Psoas muscle (tissue), 7 donors: ENCODE measurements at regions not wholly inside any gene's neighbourhood (a gene's known extent, or its start where the extent isn't known, plus 50 kb on each side); places are given as distances from the start of the nearest gene placed in this dataset.

ENCODE experiments used
- ATAC-seq, 4 donors: fragments of 200-7000 bp; cut with Tn5 transposase; one replicate each; pipeline ENCODE4 v1.9.1; 2020; ENCODE audit warnings: moderate library complexity in 3 of 4, mild to moderate bottlenecking in 2 of 4
- DNase-seq, 2 donors: peaks; one replicate each; pipeline ENCODE4 v3.0.0-alpha.2; 2020
- H3K27ac ChIP-seq: fragments of 200-600 bp; one replicate; pipeline ENCODE4 v1.8.0; 2022
- H3K27me3 ChIP-seq, 3 donors: fragments of 200-600 bp in 1 of 3; one replicate each; pipeline versions ENCODE4 v1.6.1 to v1.8.0; 2013 to 2022; ENCODE audit warnings: low read length in 2 of 3, mild to moderate bottlenecking in 2 of 3, moderate library complexity in 1 of 3; ENCODE audit not compliant: insufficient read depth in 3 of 3
- H3K36me3 ChIP-seq, 2 donors: fragments of 200-600 bp in 1 of 2; one replicate each; pipeline versions ENCODE4 v1.6.1 to v1.8.0; 2013 to 2022; ENCODE audit warnings: low read depth in 1 of 2, mild to moderate bottlenecking in 1 of 2, moderate library complexity in 1 of 2; ENCODE audit not compliant: insufficient read depth in 1 of 2
- H3K4me1 ChIP-seq: fragments of 200-600 bp; one replicate; pipeline ENCODE4 v1.8.0; 2022
- H3K4me3 ChIP-seq: fragments of 200-600 bp; one replicate; pipeline ENCODE4 v1.8.0; 2022; ENCODE audit warnings: mild to moderate bottlenecking
- H3K9me3 ChIP-seq: fragments of 200-600 bp; one replicate; pipeline ENCODE4 v1.8.0; 2022
- WGBS, 3 donors: extraction: QIAGEN DNeasy Blood & Tissue Kit; methylation state at CpG; one replicate each; pipeline versions ENCODE4 v1.1.6 to v1.1.7; 2013; 5-methylcytosine and 5-hydroxymethylcytosine counted together
- intact Hi-C, 2 donors: fragments of 100-400 bp; cut with DNase I; formaldehyde crosslinking; loops; one replicate each; pipeline versions ENCODE4 v1.11.0 to v1.14.2; 2022
- TF ChIP-seq, protein P1 (sequence below): fragments of 200-600 bp; IDR thresholded peaks from one replicate; pipeline ENCODE4 v1.8.0; 2022; ENCODE audit warnings: antibody characterized with exemption
- donor health status: healthy with polysubstance abuse.
- donor health status: DM: no; HTN: no; CAD: no; lungs with moderate emphysema.
- donor health status: Bipolar disorder and iron deficiency.
- donor health status: healthy.
- donor health status: DM: yes; HTN: yes; CAD: no.
- donor health status: DM: no; HTN: no; CAD: no.
- donor health status: DM: yes; HTN: yes; CAD: no.

DNA sequence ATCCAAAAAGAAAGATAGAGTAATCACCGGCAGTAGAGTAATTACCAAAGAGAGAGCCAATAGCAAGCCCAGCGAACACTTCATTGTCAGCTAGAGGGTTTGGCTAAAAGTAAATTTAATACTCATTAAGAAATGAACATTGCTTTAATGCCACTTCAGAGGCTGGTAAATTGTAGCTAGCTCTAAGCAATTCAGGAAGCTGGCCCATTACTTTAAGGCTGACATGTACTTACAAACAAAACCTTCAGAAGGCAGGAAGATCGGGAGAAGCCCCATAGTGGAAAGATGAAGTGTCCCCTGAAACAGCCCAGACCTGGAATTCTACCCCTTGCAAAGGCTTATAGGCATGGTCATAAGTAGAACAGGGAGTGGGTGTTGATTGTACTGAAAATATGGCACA, 396.6 kb upstream of the ID4 start:
- DNase-seq (no peak), ATAC-seq (no peak)
- TF ChIP-seq, protein P1, sequence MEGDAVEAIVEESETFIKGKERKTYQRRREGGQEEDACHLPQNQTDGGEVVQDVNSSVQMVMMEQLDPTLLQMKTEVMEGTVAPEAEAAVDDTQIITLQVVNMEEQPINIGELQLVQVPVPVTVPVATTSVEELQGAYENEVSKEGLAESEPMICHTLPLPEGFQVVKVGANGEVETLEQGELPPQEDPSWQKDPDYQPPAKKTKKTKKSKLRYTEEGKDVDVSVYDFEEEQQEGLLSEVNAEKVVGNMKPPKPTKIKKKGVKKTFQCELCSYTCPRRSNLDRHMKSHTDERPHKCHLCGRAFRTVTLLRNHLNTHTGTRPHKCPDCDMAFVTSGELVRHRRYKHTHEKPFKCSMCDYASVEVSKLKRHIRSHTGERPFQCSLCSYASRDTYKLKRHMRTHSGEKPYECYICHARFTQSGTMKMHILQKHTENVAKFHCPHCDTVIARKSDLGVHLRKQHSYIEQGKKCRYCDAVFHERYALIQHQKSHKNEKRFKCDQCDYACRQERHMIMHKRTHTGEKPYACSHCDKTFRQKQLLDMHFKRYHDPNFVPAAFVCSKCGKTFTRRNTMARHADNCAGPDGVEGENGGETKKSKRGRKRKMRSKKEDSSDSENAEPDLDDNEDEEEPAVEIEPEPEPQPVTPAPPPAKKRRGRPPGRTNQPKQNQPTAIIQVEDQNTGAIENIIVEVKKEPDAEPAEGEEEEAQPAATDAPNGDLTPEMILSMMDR, result no peak
- no peaks in the 10 kb centered on the region for H3K4me1 ChIP-seq
- no peak overlapping the region for H3K4me3 ChIP-seq
- 65 to 70% (median 69%) methylated on average over 3 of the region's 3 CpGs for WGBS, 3 donors
- H3K36me3 ChIP-seq, result no peaks in the 10 kb centered on the region
- intact Hi-C loops, result no loop called here
- H3K27ac ChIP-seq, result no peak overlapping the region
- H3K9me3 ChIP-seq, result no peaks in the 10 kb centered on the region
- no peaks in the 10 kb centered on the region for H3K27me3 ChIP-seq

DNA sequence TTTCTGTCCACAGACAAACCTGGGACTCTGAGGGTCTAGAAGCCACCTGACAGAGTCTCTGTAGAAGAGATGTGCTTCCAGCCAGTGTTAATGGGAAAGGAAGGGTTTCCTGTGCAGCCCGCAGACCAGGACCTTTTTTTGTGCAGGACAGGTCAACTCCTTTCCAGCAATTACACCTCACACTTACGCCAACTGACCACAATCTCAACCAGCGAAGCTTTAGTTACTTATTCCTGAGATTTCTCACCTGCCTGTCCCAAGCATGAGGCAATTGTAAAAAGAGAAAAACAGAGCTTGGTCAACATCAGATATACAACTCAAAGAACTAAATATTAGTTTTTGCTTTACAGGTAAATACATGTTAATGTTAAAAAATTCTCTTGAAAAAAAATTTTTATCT, 393.8 kb upstream of the ID4 start:
- no peak for DNase-seq
- intact Hi-C loops, result no loop called here
- WGBS, 3 donors, result 88 to 92% (median 92%) methylated on average over 3 of the region's 3 CpGs
- TF ChIP-seq, protein P1, result no peak
- no peaks in the 10 kb centered on the region for H3K9me3 ChIP-seq
- no peaks in the 10 kb centered on the region for H3K4me1 ChIP-seq
- no peaks in the 10 kb centered on the region for H3K27me3 ChIP-seq
- no peak for ATAC-seq
- H3K4me3 ChIP-seq, result no peak overlapping the region
- no peak overlapping the region for H3K27ac ChIP-seq
- H3K36me3 ChIP-seq, result no peaks in the 10 kb centered on the region

DNA sequence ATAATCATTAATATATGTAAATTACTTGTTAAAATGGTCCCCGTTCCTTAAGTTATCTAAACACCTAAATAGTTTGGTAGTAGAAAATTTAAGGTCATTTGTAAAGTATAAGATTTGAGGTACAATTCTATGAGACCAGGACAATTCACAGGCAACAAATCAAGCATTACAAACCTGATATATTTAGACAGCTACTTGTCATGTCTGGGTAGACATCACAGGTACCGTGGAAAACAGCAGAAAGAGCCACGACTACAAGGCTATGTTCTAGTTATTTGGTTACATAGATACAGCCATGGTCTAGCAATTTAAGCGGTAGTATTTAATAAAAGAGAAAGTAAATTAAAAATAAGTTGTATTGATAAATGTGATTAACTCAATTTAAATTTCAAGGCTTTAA, 393.1 kb upstream of the ID4 start:
- 66 to 68% (median 67%) methylated on average over 4 of the region's 4 CpGs for WGBS, 3 donors
- no peaks in the 10 kb centered on the region for H3K27me3 ChIP-seq
- DNase-seq (no peak), ATAC-seq (no peak)
- H3K27ac ChIP-seq, result no peak overlapping the region
- no peaks in the 10 kb centered on the region for H3K36me3 ChIP-seq
- H3K4me3 ChIP-seq, result no peak overlapping the region
- no peaks in the 10 kb centered on the region for H3K9me3 ChIP-seq
- intact Hi-C loops, result no loop called here
- TF ChIP-seq, protein P1, result no peak
- H3K4me1 ChIP-seq, result no peaks in the 10 kb centered on the region

DNA sequence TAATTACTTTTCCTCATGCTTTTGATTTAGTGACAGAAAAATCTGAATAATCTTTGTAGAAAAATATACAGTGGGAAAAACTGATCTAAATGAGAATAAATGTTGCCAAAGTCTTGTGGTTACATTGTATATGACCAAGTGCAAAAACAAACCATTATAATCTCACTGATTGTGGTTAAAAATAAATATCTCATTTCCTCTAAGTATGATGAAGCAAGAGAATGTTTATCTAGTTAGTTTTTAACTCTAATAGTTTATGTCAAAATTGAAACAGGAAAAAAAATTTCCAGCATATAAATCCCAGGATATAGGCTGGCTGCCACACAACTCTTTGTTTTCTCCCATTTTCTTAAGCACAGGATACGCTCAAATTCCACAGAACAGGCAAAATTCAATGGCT, 392.7 kb upstream of the ID4 start:
- no peaks in the 10 kb centered on the region for H3K27me3 ChIP-seq
- DNase-seq (no peak), ATAC-seq (no peak)
- H3K4me1 ChIP-seq, result no peaks in the 10 kb centered on the region
- 69 to 75% (median 73%) methylated on average over 1 of the region's 1 CpG for WGBS, 3 donors
- intact Hi-C loops, result no loop called here
- no peak overlapping the region for H3K4me3 ChIP-seq
- no peak overlapping the region for H3K27ac ChIP-seq
- TF ChIP-seq, protein P1, result no peak
- no peaks in the 10 kb centered on the region for H3K9me3 ChIP-seq
- H3K36me3 ChIP-seq, result no peaks in the 10 kb centered on the region

DNA sequence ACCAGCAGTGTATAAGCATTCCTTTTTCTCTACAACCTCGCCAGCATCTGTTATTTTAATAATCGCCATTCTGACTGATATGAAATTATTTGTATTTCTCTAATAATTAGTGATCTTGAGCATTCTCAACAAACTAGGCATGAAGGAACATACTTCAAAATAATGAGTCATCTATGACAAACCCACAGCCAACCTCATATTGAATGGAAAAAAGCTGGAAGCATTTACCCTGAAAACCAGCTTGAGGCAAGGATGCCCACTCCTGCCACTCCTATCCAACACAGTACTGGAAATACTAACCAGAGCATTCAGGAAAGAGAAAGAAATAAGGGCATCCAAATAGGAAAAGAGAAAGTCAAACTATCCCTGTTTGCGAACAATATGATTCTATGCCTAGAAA, 390.6 kb upstream of the ID4 start:
- TF ChIP-seq, protein P1, result no peak
- Histone ChIP-seq H3K4me3 (no peak overlapping the region), H3K27ac (no peak overlapping the region), H3K27me3 (no peaks in the 10 kb centered on the region), H3K9me3 (no peaks in the 10 kb centered on the region), H3K4me1 (no peaks in the 10 kb centered on the region), H3K36me3 (no peaks in the 10 kb centered on the region)
- 78 to 99% (median 97%) methylated on average over 3 of the region's 3 CpGs for WGBS, 3 donors
- intact Hi-C loops, result no loop called here
- DNase-seq (no peak), ATAC-seq (no peak)
